ENCODE measurements at regions not wholly inside any gene's neighbourhood (a gene's known extent, or its start where the extent isn't known, plus 50 kb on each side); places are given as distances from the start of the nearest gene placed in this dataset.

GRCh38 chr18:67661555-67661954 lies 145.0 kb upstream of the DSEL start:
- TF ChIP-seq CEBPB (IDR thresholded peaks at IDR 0.05) (no peak), EP300 (IDR thresholded peaks at IDR 0.05; ENCODE audit: borderline replicate concordance) (no peak)

GRCh38 chr18:67654101-67654500 lies 137.6 kb upstream of the DSEL start:
- TF ChIP-seq CEBPB (IDR thresholded peaks at IDR 0.05) = no peak
- no peak for TF ChIP-seq EGR1 (IDR thresholded peaks at IDR 0.05)
- TF ChIP-seq USF1 (IDR thresholded peaks at IDR 0.05) = no peak
- no peak for TF ChIP-seq REST (IDR thresholded peaks at IDR 0.05; ENCODE audit: low read depth)
- TF ChIP-seq NFIC (IDR thresholded peaks at IDR 0.05) = no peak
- TF ChIP-seq RAD21 (IDR thresholded peaks at IDR 0.05; ENCODE audit: low read depth) = no peak
- TF ChIP-seq EP300 (IDR thresholded peaks at IDR 0.05; ENCODE audit: borderline replicate concordance) = no peak
- TF ChIP-seq TAF1 (IDR thresholded peaks at IDR 0.05; ENCODE audit: low read depth) = no peak
- TF ChIP-seq ZBTB7A (IDR thresholded peaks at IDR 0.05; ENCODE audit: low read depth) = no peak
- TF ChIP-seq CREB1 (IDR thresholded peaks at IDR 0.05; ENCODE audit: low read depth) = no peak

- no peak for TF ChIP-seq TAF1 (IDR thresholded peaks at IDR 0.05; ENCODE audit: low read depth)
- TF ChIP-seq FOXM1 (IDR thresholded peaks at IDR 0.05; ENCODE audit: borderline replicate concordance, low read depth) = no peak
- TF ChIP-seq NFIC (IDR thresholded peaks at IDR 0.05) = no peak
- TF ChIP-seq EP300 (IDR thresholded peaks at IDR 0.05; ENCODE audit: borderline replicate concordance) = no peak
- no peak for TF ChIP-seq RAD21 (IDR thresholded peaks at IDR 0.05; ENCODE audit: low read depth)
These were observed 135.8 kb upstream of the DSEL start for GRCh38 chr18:67652288-67652687.

GRCh38 chr18:67651438-67651837 lies 134.9 kb upstream of the DSEL start:
- TF ChIP-seq MAX (IDR thresholded peaks at IDR 0.05) = no peak
- TF ChIP-seq ZBTB7A (IDR thresholded peaks at IDR 0.05; ENCODE audit: low read depth) = no peak
- TF ChIP-seq TCF12 (IDR thresholded peaks at IDR 0.05; ENCODE audit: low read depth) = no peak
- no peak for TF ChIP-seq CREB1 (IDR thresholded peaks at IDR 0.05; ENCODE audit: low read depth)
- no peak for TF ChIP-seq REST (IDR thresholded peaks at IDR 0.05; ENCODE audit: low read depth)
- TF ChIP-seq YY1 (IDR thresholded peaks at IDR 0.05; ENCODE audit: low read depth) = no peak
- TF ChIP-seq NFIC (IDR thresholded peaks at IDR 0.05) = no peak
- TF ChIP-seq CEBPB (IDR thresholded peaks at IDR 0.05) = no peak
- TF ChIP-seq EGR1 (IDR thresholded peaks at IDR 0.05) = no peak
- TF ChIP-seq RAD21 (IDR thresholded peaks at IDR 0.05; ENCODE audit: low read depth) = no peak
- TF ChIP-seq TEAD4 (IDR thresholded peaks at IDR 0.05) = no peak
- TF ChIP-seq EP300 (IDR thresholded peaks at IDR 0.05; ENCODE audit: borderline replicate concordance) = no peak
- no peak for TF ChIP-seq FOXM1 (IDR thresholded peaks at IDR 0.05; ENCODE audit: borderline replicate concordance, low read depth)

GRCh38 chr18:67650686-67651385 lies 134.3 kb upstream of the DSEL start:
- TF ChIP-seq USF1 (IDR thresholded peaks at IDR 0.05) (no peak), EP300 (IDR thresholded peaks at IDR 0.05; ENCODE audit: borderline replicate concordance) (no peak), NFIC (IDR thresholded peaks at IDR 0.05) (no peak), FOXM1 (IDR thresholded peaks at IDR 0.05; ENCODE audit: borderline replicate concordance, low read depth) (no peak), TEAD4 (IDR thresholded peaks at IDR 0.05) (no peak), RAD21 (IDR thresholded peaks at IDR 0.05; ENCODE audit: low read depth) (no peak), MAX (IDR thresholded peaks at IDR 0.05) (no peak), REST (IDR thresholded peaks at IDR 0.05; ENCODE audit: low read depth) (no peak), ZBTB7A (IDR thresholded peaks at IDR 0.05; ENCODE audit: low read depth) (no peak)

All from Ishikawa (cell line).